NT2/D1 (cell line): ENCODE measurements at regions not wholly inside any gene's neighbourhood (a gene's known extent, or its start where the extent isn't known, plus 50 kb on each side); places are given as distances from the start of the nearest gene placed in this dataset.

Source experiments
- SUZ12 ChIP-seq: IDR thresholded peaks from 2 replicates; pipeline ENCODE4 v1.6.1; 2011; ENCODE audit not compliant: insufficient read length, insufficient read depth; ENCODE audit errors: extremely low read depth
- YY1 ChIP-seq: IDR thresholded peaks from 2 replicates; pipeline ENCODE4 v1.6.1; 2011; ENCODE audit not compliant: insufficient read length, insufficient read depth

- TF ChIP-seq YY1: no peak
- no peak for TF ChIP-seq SUZ12
Measured at GRCh38 chr18:45384137-45384961, 230.9 kb upstream of the SLC14A2 start.
